ENCODE measurements at regions not wholly inside any gene's neighbourhood (a gene's known extent, or its start where the extent isn't known, plus 50 kb on each side); places are given as distances from the start of the nearest gene placed in this dataset.
A peak's percentile ranks its signal among the peaks of the same experiment; 100 is the strongest.

DNA sequence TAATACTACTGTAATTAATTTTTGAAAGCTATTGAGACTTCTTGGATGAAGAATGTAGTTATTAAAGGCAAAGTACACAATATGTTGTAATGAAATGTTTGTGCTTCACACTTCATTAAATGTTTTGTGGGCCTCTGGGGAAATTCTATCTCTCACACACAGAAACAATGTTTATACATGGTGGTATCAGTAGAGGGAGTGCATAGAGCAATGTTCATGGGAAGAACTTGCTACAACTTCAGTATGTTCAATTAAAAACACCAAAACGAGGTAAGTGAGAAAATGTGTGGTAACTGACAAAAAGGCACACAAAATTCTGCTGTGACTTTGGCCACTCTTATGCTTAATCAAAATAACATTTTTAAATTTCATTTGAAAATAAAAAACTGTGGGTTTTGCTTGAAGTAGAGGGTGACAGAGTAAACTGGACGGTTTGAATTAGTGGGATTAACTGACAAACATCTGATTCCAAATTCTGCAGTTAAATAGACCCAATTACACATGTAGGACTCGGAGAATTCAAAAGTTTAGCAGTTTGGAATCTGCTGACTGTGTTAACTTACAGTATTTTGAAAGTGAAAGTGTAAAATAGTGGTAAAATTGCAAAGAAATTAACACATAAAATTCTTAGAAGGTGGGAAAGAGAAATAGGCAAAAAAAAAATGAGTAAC, 111.4 kb upstream of the TTC29 start:
- DNase-seq, result peak; percentile 41

DNA sequence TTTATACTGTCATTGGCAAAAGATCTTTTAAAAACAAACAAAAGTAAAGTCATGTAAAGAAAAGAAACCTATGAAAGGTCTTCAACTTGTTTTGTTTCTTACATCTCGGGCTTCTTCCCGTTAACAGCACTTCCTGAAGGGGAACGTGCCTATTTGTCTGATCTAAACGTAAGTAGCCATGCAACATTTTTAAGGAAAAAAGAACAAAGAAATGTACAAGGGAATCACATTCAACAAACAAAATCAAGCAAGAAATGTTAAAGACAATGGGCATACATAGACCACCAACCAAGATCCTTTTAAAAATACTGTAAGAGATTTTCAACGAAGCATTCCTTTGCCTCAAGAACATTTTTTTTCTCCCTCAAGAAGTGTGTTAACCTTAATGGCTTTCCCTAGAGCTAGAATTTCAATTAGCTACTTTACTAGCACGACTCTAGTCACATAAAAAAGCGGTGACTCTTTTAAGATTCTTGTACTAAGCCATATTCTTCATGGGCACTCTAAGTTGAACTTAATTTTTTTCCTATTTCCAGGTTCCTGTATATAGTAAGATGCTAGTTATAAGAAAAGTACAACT, 112.0 kb upstream of the TTC29 start:
- DNase-seq, result peak; percentile 48

DNA sequence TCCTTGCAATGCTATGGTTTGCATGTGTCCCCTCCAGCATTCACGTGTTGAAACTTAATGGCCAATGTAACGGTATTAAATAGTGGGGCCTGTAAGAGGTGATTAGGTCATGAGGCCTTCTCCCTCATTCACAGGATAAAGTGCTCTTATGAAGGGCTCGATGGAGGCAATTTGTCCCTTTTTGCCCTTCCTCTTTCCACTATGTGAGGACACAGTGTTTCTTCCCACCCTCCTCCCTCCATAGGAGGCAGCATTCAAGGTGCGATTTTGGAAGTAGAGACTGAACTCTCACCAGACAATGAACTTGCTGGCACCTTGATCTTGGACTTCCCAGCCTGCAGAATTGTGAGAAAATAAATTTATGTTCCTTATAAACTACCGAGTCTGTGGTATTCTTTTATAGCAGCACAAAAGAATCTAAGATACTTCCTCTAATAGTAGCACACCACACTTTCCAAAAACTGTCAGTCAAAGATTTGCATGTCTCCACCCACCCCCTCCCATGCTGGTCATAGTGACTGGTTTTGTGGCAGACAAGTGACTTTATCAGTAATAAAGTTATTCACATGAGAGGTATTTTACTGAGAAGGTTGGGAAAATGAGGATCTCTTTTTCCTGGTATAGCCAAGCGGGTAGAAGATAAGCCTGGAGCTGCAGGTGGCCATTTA, 113.5 kb upstream of the TTC29 start:
- DNase-seq, result no peak

DNA sequence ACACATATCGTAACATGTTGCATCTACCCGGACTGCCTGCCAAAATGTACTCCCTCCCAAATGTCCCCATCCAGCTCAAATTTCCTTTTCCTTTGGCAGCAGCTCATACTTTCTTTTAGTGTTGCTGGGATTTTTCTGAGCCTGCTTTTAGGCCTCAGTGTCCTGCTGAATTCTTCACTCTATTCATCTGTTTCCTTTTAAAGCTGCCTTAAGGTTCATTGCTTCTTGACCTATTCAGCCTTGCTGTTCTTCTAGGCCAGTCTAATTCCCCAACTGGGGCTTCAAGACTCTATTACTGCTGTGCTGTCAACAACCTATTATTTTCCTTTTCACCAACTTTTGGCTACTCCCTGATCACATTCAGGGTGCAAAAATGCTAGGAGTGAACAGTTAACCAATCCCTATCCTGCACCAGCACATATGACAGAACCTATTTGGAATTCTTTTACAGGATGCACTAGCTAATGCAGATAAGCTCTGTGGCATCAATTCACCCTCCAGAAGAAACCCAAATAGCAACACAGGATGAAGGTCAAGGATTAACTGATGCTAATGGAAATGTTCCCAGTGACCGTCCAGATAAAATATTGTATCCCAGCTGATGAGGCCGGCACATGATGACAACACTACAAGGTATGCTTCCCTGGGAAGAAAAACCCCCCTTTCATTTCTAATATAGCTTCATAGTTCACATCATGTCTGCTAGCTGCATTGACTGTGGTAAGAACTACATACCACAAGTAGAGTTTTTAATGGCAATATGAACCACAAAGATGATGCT, 114.7 kb upstream of the TTC29 start:
- DNase-seq, result peak; percentile 84

GRCh38 chr4:147064856-147065255, 119.2 kb upstream of the TTC29 start:
- no peak for DNase-seq

DNA sequence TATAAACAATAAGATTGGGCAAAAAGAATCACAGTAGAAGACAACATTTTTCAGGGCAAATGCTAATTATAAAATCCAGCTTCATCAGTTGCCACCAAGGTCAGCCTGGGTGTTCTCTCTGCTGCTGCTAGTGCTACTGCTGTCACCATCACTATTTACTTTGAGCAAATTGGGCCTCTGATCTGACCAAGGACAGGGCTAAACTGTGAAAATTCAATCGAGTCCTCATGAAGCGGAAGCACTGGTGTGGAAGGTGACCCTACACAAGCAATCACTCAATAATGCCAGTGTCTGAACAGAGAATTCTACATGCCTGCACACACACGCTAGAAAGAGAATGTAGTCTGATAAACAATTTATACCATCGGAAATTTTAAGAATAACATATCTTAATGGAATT, 122.9 kb upstream of the TTC29 start:
- no peak for DNase-seq

DNA sequence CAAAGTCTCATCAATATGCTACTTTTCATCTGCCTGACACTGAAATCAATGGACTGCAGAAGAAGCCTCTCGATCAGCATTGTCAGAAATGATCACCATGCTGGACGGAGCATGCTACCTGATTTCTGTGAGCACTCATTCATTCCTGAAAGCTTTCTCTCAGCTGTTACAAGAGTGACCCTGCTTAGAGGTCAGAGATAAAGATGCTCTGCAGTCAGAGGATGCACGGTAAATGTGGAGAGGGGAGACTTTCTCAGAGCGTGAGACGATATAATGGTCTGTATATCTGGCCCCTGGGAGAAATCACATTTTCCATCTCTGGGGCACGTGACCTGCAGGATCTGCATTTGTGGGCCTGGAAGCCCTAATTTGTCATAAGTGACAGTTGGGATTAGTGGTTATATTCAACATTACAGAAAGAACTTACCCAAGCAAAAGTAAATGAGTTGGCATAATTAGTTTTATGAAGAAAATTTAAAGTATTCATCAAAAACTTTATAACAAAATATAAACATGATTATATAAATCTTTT, 125.6 kb upstream of the TTC29 start:
- no peak for DNase-seq

GRCh38 chr4:147076179-147076578, 130.5 kb upstream of the TTC29 start:
- no peak for DNase-seq

- no peak for DNase-seq
Observed at GRCh38 chr4:147076728-147077127, 131.1 kb upstream of the TTC29 start.

DNA sequence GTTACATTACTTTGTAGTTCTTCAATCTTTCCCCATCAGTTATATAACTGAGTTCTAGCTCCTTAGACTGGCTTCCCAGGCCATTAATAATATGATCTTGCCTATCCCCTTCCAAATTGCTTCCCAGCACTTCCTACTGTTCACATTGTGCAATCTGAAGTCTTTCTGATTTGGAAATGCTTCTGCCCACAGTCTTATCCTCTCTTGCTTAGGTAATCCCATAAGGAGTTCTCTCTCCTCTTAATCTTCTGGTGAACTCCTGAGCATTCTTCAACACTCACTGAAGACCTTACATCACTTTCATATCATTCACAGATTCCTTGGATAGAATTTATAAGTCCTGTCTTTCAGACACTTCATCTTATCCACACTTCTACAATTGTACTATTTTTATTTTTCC, 132.7 kb upstream of the TTC29 start:
- DNase-seq, result no peak

DNA sequence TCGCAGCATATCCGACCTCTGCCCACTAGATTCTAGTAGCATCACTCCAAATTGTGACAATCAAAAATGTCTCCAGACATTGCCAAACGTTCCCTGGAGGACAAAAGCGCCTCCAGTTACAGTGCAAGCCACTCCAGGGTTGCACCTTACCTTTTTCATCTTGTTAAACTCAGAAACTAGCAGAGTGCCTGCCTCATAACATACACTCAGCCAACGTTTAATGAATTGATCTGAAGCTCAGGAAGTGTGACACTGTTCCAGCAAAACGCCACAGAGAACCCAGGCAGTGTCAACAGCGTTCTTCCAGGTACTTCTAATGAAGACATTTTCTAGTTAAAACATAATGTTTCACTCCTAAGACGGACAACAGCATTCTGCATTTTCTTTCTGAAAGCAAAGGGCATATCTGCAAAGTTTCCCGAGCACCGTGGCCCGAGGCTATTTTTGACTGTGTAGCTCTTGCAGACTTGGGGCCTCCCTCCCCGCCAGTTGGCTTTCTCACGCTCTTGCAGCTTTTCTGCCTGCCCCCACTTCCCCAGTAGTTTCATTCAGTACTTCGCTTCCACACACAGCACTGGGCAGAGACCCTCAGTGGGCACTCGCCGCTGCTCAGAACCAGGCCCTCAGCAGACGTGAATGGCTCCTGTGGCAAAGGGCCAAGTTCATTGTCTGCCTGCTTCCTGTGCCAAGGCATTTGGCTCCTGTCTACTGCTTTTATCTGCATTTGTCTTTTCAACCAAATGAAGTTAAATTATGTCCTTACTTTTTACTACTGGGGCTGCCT, 133.4 kb upstream of the TTC29 start:
- no peak for DNase-seq

DNA sequence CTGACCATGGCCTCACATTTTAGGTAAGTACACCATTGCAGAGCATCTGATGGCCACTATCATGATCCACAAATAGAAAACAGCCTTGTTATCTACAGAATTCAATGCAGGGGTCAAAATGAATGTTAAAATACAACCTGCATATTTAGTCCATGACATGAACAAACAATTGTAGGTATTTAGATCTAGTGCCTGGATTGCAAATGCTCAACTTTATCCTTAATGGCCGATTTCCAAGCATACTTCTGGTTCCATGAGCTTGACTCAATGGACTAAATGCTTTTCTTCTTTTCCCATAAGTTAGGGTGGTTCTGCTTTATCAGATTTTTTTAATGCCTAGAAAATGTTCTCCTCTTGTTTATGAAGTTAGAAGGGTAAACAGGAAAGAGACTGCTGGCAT, 139.2 kb upstream of the TTC29 start:
- no peak for DNase-seq

- no peak for DNase-seq
Observed at GRCh38 chr4:147085781-147086180, 140.1 kb upstream of the TTC29 start.

DNA sequence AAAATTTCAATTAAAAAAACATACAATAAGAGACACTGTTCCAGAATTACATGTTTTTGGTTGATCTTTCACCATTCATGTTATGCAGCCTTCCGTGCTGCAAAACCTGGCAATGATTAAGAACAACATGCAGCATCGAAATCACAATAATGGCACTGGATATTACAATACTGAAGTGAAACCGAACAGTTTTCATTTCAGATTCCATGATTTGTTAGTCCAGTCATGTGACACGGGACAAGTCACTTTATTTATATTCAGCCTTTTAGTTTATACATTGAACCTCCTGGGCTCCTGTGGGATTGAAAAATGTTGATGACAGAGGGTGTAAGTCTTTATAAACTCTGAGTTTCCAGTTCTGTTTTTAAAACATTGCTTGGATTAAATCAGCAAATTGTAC, 142.5 kb upstream of the TTC29 start:
- DNase-seq, result no peak

GRCh38 chr4:147090486-147090885, 144.8 kb upstream of the TTC29 start:
- no peak for DNase-seq

GRCh38 chr4:147093206-147093605, 147.5 kb upstream of the TTC29 start:
- no peak for DNase-seq

GRCh38 chr4:147094238-147094637, 148.6 kb upstream of the TTC29 start:
- no peak for DNase-seq

GRCh38 chr4:147096667-147097604, 151.3 kb upstream of the TTC29 start:
- peak; percentile 53 for DNase-seq

GRCh38 chr4:147101678-147102077, 156.0 kb upstream of the TTC29 start:
- no peak for DNase-seq

DNA sequence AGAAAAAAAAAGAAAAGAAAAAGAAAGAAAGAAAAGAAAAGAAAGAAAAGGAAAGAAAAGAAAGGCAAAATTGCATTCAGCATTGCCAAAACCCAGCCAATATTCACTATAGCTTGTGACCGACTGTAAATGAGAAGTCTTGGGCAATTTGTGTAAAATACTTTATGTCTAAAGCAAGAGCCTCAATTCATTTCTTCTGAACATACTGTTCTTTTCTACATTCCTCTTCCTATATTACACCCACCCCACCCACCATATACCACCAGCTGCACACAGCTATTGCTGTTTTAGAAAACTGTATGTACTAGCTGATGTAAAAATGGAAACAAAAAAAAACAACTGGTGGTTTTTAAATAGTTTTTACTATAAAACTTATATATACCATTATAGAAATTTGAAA, 156.9 kb upstream of the TTC29 start:
- DNase-seq, result no peak

DNA sequence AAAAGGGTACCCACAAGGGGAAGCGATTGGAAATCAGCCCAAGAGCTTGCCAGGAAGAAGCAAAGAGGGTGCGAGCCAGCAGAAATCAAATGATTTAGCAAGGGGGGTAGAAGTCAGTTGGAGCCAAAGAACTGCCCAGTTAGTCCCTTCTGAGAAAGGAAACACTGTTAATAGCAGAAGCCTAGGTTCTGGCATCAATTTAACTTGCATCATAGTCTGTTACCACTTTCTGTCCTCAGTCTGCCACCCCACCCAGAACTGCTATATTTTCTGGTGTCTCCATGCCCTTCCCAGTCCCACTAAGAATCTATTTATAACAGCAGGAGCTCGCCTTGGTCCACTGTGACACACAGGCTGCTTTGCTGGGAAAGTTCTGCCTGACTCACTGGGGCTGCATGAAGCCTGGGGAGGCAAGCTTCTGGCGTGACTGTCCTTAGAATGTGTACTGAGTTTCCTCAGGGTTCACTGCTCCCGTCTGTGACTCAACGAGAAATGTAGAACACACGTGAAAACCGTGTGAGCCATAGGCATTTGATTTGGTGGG, 157.8 kb upstream of the TTC29 start:
- DNase-seq, result peak; percentile 94

Measured in EL (cell line).